Activated CD8-positive, alpha-beta memory T cell treated with anti-CD3 and anti-CD28 coated beads, Interleukin-2, amount 50 U/mL, for 4 hours (primary cell): ENCODE measurements at regions not wholly inside any gene's neighbourhood (a gene's known extent, or its start where the extent isn't known, plus 50 kb on each side); places are given as distances from the start of the nearest gene placed in this dataset.

ENCODE experiments used
- DNase-seq: peaks from one replicate; pipeline ENCODE4 v3.0.0-alpha.2; 2020

DNA sequence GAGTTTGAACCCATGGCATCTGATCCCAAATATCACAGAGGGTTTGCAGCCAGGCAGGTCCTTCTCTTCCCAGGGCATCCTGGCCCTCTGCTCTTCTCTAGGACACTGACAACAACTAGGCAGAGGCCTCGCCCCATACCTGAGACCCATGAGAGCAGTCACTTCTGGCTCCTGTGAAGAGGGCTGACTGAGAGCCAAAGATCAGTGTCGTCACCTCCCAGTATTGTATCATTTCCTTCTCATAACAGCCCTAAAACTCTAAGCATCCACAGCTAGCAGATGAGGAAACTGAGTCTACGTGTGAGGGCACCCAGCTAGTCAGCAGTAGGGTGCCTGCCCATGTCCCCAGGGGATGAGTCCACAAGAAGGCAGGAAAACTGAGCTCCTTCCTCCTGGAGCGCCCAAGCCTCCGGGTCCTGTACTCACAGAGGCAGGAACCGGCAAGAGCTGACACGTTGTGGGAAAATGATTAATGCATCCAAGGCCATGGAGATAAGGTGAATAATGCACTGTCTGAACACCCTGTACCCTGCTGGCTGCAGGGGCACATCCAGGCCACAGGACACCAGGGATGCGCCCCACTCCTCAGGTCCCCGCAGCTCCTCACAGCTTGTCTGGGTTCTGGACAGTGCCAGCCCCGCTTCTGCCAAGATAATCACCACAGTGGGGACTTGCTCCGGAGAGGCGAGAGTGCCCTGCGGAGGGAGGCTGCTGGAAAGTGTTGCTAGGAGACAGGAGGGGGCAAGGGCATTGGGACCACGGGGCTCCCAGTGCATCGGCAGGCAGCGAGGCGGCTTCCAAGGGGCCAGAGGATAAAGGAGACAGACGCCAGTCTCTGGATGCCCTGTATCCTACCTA is 340.0 kb downstream of the NPHP4 start:
- DNase-seq, result no peak

DNA sequence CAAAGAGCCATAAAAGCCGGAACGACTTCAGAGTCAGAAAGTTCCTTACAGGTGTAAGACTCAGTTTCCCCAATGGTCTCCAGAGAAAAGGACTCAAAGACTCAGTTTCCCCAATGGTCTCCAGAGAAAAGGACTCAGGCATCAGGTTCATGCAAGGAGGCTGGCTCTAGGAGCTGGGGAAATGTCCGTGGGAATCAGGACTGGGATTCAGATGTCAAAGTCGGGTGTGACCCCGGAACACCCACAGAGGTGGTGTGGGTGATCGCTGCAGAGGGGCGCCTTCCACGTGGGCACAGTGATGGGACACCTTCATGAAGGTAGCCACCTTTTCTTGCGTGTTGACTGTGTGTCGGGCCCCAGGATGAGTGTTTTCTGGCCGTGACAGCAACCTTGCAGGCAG is 340.8 kb downstream of the NPHP4 start:
- no peak for DNase-seq

DNA sequence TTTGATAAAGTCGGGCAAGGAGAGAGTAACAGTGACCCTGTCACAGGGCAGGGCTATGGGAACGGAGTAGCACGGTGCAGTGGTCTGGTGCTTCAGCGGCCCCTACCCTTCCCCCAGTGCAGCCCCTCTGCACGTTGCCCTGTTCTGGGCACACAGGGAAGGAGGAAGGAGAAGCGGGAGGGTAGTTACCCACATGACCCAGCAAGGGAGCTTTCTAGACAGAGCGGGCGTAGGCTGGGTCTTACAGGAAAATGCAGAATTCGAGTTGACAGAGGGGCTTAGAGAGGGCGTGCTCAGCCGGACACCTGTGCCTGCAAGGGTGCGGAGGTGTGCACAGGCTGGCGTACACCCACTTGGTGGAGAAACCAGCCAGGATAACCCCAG is 341.2 kb downstream of the NPHP4 start:
- no peak for DNase-seq

DNA sequence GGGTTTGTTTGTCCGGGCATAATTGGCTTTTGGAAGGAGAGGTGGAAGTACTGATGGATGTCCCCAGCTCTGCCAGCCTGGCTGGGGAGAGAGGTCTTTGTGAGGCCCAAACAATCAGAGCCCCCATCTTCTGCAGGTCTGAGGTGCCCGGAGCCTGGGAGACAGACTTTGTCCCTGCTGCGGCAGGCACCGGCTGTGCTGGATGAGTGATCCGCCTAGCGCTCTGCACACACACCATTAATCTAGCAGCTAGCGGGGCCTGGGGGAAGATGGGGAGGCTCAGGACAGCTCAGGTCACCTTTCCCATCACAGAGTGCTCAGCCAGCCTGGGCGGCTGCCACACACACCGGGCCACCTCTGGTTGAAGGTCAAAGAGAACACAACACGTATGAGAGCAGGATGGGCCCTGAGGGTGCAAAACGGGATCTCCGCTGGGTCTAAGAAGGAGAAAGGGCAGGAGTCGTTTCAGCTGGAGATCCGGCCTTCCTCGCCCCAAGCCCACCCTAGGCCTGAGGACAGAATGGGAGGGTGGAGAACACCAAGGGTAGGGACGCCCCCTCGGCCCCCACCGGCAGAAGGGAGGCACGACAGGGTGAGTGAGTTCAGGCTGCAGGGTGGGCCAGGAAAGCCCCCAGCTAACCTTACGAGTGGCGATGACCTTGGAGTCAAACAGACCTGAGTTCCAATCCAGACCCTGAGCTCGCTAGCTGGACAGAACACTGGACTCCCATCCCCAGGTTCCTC is 341.8 kb downstream of the NPHP4 start:
- no peak for DNase-seq

DNA sequence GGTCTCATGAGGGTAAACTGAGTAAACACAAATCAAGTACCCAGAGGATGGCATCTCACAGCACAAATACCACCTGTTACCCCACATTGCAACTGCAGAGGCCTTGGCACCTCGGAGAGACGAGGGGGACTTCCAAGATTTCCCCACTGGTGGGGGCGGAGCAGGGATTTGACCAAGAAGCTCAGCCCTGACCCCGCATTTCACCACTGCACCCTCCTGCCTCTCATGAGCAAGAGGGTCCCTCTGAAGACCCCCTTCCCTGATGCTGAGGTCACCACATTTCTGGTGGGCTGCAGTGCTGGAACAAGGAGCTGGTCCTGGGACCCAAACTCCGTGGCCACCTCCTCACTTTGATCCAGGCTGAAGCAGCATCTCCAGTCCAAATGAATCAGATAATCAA is 342.4 kb downstream of the NPHP4 start:
- no peak for DNase-seq

DNA sequence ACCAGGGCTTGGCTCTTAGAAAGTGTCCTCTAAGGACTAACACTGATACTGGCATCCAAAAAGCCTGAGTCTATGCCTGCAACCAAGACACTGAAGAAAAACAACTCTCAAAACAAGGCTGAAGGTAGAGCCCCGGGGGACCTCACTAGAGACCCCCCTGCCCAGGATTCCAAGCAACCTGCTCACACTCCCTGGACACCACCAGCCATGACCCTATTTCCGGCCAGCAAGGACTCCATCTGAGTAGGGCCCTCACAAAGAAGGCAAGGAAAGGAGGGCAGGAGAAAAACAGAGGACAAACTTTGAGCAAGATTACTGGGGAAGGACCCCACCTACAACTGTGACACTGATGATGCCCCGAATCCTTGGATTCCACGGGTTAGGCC is 343.1 kb downstream of the NPHP4 start:
- DNase-seq, result no peak

DNA sequence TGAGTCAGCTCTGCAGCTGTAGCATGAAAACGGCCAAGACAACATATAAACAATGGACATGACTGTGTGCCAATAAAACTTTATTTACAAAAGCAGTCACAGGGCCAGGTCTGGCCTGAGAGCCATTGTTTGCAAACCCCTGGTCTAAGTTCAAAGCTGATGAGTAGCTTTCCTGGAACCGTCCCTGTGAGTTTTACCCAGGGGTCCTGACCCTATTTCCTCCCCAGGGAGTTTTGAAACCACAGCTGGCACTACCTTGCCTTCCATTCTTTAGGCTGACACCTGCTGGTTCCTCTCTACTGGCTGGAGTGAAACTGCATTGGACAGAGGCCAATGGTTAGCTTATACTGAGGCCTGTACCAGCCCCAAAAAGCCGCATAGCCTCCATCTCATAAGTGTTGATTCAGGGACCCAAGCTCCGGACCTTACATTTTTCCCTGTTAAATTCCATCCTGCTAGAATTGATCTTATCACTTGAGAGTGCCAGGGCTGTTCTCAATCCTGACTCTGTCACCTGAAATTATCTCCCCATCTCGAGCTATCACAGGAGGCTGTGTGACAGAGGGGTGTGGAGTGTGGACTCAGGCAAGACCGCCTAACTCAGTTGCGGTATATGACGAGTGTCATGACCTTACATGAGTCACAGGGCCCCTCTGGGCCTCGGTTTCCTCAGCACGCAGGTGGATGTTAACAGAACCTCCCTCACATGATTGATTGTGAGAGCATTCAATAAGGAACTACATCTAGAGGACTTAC is 343.6 kb downstream of the NPHP4 start:
- no peak for DNase-seq

DNA sequence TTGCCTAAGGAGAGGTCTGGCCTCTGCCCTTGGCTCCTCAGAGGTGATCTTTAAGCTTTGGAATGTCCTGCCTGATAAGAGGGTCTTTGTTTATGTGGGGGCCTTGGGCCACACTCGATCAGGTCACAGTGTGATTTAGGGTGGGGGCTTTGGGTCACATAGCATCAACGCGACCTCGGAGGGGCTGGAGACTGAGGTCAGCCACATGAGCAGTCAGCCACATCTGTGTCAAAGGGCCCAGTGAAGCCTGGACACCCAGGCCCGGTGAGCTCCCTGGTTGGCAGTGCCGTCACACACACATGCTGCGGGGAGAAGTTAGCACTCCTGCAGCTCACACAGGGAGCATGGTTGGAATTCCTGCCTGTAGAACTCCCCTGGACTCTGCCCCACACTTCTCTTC is 345.0 kb downstream of the NPHP4 start:
- DNase-seq, result no peak

DNA sequence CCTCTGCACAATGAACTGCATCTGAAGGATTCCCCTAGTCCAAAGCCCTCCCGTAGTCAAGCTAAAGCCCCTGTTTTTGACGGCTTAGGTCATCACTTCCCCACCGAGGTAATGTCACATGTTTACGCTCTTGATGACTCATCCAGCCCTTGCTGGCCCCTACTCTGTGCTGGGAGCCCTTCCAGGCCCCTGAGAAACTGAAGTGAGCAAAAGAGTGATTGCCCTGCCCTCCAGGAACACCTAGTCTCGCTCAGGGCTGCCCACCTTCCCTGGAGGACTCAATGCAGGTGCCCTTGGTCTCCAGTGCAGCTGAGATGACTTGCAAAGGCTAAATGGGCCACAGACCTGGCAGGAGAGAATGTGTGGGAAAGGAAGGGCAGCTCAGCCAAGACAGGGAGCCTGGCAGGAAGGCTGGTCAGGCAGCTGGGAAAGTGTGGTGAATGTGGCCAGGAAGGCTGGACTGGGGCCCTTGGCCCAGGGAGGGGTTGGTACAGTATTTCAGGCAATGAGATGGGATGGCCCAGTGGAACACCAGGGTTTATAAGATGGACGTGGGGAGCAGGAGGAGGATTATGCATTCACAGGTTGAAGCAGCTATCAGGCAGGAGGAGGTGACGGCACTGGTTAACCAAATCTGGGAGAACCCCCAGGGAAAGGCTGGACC is 345.6 kb downstream of the NPHP4 start:
- DNase-seq, result no peak

DNA sequence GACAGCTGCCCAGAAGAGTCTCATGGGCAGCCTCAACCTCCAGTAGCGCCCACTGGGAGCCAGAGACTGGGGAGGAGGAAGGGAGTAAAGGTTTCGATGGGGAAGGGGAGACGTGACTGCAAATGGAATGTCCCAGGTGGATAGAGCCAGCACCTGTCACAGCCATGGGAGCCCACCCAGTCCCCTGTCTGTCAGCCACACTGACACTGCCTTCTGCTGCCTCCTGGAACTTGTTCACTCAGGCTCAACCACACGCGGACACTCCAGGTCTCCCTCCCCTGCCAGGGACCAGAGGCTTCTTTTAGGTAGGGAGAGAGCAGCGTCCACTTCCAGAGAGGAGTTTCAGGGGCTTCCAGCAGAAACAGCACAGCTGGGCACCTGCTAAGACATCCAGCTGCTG is 346.3 kb downstream of the NPHP4 start:
- DNase-seq, result no peak

DNA sequence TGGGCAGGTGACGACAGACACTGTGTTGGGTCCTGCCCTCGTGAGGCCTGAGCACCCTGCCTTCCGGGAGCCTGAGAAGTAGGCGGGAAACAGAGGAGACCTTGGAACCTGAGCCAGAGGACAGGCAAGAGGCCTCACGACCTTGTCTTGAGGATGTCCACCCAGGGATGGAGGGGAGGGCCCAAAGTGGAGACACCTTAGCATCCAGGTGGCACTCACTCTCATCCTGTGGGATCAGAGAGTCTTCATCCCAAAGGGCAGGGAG is 347.2 kb downstream of the NPHP4 start:
- DNase-seq, result no peak

DNA sequence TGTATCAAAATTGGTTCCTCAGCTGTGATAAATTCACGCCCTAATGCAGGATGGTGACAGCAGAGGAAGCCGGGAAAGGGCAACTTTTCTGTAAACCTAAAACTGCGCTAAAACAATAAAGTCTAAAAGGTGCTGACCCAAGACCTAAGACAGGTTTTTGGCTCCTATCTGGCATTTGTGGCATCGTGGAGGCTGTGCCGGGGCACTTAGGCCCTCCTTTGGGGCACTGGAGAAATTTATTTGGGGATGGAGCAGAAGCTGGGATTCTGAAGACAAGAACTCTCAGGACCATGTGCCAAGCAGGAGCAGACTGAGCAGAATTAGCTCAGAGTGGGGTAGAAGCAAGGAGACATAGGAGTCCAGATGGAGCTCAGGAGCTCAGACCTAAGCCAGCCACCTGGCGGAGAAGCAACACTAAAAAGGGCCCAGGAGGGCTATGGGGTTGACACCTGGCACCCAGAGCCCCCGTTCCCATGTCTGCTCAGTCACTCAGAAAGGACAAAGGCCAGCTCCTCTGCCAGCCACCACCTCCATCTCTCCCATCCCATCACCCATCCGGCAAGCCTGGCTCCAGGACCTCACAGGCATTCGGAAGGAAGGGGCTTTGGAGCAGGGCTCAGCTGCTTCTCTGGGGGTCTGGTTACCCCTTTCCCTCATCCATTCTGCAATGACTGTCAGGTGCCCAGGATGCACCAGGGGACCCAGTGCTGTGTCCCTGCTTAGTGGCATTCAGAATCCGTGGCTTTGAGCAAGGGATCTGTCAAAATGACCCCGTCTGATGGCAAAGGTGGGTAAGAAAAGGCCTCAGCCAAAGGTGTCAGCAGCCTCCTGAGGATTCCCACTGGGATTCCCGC is 347.7 kb downstream of the NPHP4 start:
- DNase-seq, result no peak

DNA sequence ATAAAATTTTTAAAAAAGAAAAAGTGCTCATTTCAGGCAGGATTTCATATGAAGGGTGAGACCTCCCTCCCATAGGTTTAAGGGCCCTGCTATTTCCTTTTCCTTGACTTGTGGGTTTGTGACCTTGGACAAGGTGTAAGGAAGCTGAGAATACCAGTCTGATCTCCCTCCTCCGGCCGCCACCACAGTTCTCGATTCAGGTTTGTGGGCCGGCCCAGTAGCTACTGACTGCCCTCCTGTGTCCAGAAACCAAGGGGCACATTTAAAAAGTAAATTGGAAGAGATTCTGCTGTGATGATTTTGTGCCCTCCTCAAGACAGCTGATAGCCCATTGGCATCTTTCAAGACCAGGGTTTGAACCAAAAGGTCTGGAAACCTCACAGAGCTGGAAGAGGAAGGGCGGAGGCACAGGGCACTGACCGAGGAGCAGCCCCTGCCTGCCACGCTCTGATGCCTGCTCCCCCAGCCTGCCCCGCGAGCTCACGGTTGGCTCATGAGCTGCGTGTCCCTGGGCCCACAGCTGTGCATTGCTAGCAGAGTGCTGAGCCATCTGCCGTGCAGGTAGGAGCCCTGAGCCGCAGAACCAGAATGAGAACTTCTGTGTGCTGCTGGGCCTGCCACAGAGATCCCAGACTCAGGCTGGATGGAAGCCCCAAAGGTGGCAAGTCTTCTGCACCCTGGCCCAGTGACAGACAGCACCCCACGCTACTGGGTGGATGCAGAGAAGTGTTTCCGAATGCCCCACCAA is 348.7 kb downstream of the NPHP4 start:
- no peak for DNase-seq

DNA sequence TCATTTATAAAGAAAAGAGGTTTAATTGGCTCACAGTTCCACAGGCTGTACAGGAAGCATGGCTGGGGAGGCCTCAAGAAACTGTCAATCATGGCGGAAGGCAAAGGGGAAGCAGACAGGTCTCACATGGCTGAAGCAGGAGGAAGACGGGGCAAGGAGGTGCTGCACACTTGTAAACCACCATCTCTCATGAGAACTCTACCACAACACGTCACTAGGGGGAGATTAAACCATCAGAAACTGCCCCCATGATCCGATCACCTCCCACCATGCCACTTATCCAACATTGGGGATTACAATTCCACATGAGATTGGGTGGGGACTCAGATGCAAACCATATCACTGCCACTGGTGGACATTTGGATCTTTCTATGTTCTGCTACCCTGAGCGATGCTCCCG is 351.4 kb downstream of the NPHP4 start:
- no peak for DNase-seq

DNA sequence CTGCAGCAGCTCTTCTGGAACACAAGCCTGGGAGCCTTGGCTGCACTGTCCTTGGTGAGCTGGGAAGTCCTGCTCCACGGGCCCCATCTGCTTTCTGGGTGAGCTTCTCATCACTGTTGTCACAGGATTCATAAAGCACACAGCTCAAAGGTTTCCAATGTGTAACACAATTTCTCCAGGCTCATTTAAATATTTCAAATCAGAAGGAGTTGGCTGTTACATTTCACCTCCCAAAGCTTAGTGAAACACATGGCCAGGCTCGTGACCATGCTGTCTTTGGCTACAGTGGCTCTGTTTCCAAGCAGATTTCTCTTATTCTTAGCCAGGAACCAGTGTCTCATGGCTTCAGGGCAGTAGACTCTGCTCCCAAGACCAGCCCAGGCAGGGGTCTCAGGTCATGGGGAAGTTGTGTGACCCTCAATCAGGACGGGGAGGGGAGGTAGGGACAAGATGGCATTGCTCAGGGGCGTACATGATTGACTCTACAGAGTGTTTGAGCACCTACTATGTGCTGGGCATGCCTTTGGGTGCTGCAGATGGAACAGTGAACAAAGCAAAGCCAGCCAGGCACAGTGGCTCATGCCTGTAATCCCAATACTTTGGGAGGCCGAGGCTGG is 353.0 kb downstream of the NPHP4 start:
- no peak for DNase-seq

DNA sequence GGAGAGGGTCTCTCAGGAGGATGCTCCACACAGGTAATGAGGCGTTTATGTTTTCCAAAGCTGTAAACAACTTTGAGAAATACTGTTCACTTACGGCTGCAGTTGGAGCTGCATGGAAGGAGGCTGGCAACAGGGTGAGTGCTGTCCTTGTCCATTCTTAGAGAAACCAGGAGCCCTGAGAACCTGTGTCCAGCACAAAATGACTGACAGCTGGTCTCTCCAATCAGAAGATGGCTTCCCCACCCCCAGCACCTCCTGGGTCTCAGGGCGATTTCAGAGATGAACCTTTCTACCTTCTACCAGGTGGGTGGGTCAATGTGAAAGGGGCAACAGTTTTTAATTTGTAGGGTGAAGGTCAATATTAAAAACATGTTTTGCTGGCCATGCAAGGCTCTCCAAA is 353.6 kb downstream of the NPHP4 start:
- DNase-seq, result no peak

DNA sequence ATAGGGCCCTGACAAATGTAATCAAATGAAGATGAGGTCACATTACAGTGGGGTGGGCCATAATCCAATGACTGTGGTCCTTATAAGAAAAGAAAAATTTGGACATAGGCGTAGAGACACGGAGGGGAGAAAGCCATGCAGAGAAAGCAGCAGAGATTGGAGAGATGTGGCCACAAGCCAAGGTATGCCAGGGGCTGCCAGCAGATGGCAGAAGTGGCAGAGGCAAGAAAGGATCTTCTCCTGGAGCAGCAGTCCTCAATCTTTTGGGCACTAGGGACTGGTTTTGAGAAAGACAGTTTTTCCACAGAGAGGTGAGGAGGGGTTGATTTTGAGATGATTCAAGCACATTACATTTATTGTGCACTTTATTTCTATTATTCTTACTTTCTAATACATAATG is 355.1 kb downstream of the NPHP4 start:
- peak; percentile 25 for DNase-seq

DNA sequence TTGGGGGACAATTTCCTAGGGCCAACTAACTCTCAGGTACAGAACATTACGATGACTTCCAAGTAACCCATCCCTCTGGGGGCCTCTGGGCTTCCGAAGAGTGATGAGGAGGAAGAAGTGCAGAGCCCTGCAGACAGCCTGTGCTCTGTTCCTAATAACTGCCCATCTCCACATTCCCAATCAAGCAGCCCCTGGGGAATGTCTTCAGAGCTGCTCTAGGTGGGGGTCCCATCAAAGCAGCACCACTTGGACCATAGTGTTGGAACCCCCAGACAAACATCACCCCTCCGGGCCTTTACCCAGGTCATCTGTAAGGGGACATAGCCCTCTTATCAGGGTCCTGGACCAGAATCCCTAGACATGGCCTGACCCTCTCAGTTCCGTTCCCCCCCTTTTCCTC is 357.3 kb downstream of the NPHP4 start:
- DNase-seq, result no peak

DNA sequence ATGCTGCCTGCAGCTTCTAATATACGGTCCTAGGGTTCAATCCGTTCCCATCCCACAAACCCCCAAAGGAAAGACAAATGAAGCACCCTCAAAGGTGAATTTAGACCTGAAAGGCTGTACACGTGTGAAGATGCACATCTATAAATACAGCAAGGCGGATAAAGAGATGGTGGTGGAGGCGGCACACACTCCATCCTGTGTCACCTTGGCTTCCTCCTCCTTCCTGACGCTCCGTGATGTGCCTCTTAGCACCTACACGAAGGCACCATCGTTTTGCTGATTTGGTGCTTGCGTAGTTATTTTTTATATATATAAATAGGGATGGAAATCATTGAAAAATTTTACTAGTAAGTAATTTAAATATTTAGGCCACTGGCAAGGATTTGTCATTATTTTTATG is 359.4 kb downstream of the NPHP4 start:
- no peak for DNase-seq

DNA sequence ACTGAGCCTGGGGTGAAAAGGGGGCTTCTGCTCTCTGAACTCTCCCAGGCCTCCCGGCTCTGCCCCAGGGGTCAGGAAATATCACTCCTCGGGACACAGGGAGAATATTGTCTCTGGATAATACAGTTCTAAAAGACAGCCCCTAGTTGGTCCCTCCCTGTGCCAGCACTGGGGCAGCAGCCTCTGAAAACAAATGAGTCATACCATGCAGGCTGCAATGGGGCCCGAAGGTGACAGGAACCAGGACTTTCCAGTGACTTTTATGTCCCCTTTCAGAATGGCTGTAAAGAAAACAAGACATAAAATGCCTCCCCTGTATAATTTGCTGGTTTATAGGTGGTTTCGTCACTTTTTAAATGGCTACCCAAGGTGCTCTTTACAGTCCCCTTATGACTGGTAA is 360.0 kb downstream of the NPHP4 start:
- no peak for DNase-seq

DNA sequence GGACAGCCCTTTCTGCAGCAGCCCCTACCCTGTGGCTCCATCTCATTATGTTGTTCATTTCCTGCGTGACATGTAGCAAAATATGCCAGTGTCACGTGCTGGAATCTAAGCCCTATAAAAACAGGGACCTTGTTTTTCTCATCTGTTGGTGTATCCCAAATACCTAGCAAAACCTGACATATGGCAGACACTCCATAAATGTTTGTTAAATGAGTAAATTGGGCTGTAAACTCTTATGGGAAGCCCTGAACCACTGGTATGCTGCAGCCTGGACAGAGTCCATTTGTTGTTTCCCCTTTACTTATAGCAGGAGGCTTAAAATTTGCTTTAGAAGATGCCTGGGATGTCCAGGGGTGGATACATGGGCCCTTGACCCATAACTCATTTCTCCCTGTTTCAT is 363.8 kb downstream of the NPHP4 start:
- DNase-seq, result no peak
